ENCODE measurements at regions not wholly inside any gene's neighbourhood (a gene's known extent, or its start where the extent isn't known, plus 50 kb on each side); places are given as distances from the start of the nearest gene placed in this dataset.
A peak's percentile ranks its signal among the peaks of the same experiment; 100 is the strongest.
"Not testable (repeated sequence)": the region's sequence is repeated elsewhere in the genome, so short reads cannot be mapped to it uniquely, and the experiment has no call there.

DNA sequence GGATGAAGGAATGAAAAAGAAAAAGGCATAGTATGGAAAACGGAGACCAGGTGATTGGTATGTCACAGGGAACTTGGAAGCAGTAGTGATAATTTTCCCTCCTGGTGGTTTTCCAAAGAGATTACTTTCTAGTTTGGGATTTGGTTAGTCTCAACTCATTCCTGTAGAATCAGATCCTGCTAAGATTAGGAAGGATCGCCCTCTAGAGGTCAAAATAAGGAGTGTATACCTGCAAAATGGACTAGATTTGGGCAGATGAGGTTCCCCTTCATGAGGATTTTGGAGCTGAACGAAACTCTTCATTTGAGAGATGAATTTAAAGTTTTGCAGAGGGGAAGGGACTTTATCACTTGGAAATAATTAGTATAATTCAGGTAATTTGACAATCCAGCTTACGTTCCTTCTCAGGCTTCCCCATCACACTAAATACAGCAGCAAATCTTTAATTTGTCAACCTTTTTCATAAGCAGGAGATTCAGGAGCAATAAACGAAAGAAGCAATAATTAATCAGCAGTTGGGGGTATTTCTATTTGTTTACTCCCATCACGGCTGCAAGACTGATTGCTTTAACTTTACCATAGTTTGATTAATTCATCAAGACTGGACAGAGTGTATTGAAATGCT is 65.2 kb downstream of the CCDC195 start (continued):
- no peak for TF ChIP-seq BCL3 (CRISPR knock-in tag; IDR thresholded peaks at IDR 0.05)
- peak; percentile 86 for TF ChIP-seq STAG1 (CRISPR knock-in tag; IDR thresholded peaks at IDR 0.05)
- TF ChIP-seq JUNB (CRISPR knock-in tag; IDR thresholded peaks at IDR 0.05; ENCODE audit: borderline replicate concordance), result no peak
- TF ChIP-seq, protein P1, sequence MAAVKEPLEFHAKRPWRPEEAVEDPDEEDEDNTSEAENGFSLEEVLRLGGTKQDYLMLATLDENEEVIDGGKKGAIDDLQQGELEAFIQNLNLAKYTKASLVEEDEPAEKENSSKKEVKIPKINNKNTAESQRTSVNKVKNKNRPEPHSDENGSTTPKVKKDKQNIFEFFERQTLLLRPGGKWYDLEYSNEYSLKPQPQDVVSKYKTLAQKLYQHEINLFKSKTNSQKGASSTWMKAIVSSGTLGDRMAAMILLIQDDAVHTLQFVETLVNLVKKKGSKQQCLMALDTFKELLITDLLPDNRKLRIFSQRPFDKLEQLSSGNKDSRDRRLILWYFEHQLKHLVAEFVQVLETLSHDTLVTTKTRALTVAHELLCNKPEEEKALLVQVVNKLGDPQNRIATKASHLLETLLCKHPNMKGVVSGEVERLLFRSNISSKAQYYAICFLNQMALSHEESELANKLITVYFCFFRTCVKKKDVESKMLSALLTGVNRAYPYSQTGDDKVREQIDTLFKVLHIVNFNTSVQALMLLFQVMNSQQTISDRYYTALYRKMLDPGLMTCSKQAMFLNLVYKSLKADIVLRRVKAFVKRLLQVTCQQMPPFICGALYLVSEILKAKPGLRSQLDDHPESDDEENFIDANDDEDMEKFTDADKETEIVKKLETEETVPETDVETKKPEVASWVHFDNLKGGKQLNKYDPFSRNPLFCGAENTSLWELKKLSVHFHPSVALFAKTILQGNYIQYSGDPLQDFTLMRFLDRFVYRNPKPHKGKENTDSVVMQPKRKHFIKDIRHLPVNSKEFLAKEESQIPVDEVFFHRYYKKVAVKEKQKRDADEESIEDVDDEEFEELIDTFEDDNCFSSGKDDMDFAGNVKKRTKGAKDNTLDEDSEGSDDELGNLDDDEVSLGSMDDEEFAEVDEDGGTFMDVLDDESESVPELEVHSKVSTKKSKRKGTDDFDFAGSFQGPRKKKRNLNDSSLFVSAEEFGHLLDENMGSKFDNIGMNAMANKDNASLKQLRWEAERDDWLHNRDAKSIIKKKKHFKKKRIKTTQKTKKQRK (IDR thresholded peaks at IDR 0.05; ENCODE audit: low read length), result no peak
- TF ChIP-seq SP140L (CRISPR knock-in tag; IDR thresholded peaks at IDR 0.05; ENCODE audit: borderline replicate concordance), result no peak

GRCh38 chr2:224647684-224648083 is 62.5 kb upstream of the CUL3 start:
- TF ChIP-seq ZNF121 (CRISPR knock-in tag; IDR thresholded peaks at IDR 0.05), result 0 out of 2 replicates have a peak, but pooled peaks have one; percentile 10
- H3K9ac ChIP-seq (ENCODE audit: insufficient read depth, low read depth, low read length); H3K9me3 ChIP-seq (ENCODE audit: low read length); POLR2A ChIA-PET; H3K4me2 ChIP-seq (ENCODE audit: low read depth, low read length); H4K20me1 ChIP-seq (ENCODE audit: insufficient read depth, low read length); H3K79me2 ChIP-seq (ENCODE audit: insufficient read depth, low read length); H3K27ac ChIP-seq (ENCODE audit: extremely low read length, insufficient read depth, low read length); DNase-seq (ENCODE audit: low spot score); H3K4me1 ChIP-seq (ENCODE audit: insufficient read depth, low read length); H3K36me3 ChIP-seq (replicated peaks in 1 of 2; ENCODE audit: control insufficient read depth in 1 of 2, insufficient read depth in 2 of 2, low read length in 2 of 2); in situ Hi-C loops (cut with HindIII; ENCODE audit: extremely low pct_ligation_motif_present, low pct_unique_long_range_greater_than_20kb); H2AFZ ChIP-seq (ENCODE audit: low read length); H3K4me3 ChIP-seq (replicated peaks in 1 of 3; ENCODE audit: insufficient read depth in 1 of 3, low read depth in 2 of 3, low read length in 3 of 3); BruUV-seq (replicated peaks); H3K27me3 ChIP-seq (ENCODE audit: control insufficient read depth in 1 of 2, insufficient read depth in 2 of 2, low read length in 2 of 2); ATAC-seq; FAIRE-seq: not testable (repeated sequence)
- intact Hi-C loops (cut with micrococcal nuclease; ENCODE audit: unreplicated experiment), result loop anchor here (10.0 kb wide), 1 partner anchor 173 kb away; no protein-coding TSS in a partner anchor
- WGBS (ENCODE audit: low lambda C conversion rate), result 60% methylated on average over 11 of the region's 11 CpGs
- CTCF ChIA-PET (ENCODE audit: low intra/inter-chr PET ratio, low total read pairs), result interaction anchor here (1.2 kb wide), 1 partner anchor 290 kb away, joined by 5 read pairs; no protein-coding TSS in a partner anchor

All from HepG2 (cell line).